Activated gamma-delta T cell treated with Interleukin-2 at 50 U/mL for 16 hours (primary cell): ENCODE measurements at regions not wholly inside any gene's neighbourhood (a gene's known extent, or its start where the extent isn't known, plus 50 kb on each side); places are given as distances from the start of the nearest gene placed in this dataset.
A peak's percentile ranks its signal among the peaks of the same experiment; 100 is the strongest.
"Not testable (repeated sequence)": the region's sequence is repeated elsewhere in the genome, so short reads cannot be mapped to it uniquely, and the experiment has no call there.

Experiments used
- DNase-seq: peaks from one replicate; pipeline ENCODE4 v3.0.0-alpha.2; 2020

GRCh38 chr20:59466107-59466815 is 138.1 kb upstream of the PHACTR3 start:
- no peak for DNase-seq

- no peak for DNase-seq
Measured at GRCh38 chr20:59468831-59469230, 135.5 kb upstream of the PHACTR3 start.

GRCh38 chr20:59469267-59470252 is 134.8 kb upstream of the PHACTR3 start:
- no peak for DNase-seq

GRCh38 chr20:59470521-59470920 is 133.8 kb upstream of the PHACTR3 start:
- no peak for DNase-seq

- DNase-seq: no peak
Measured at GRCh38 chr20:59471653-59472421, 132.5 kb upstream of the PHACTR3 start.

- no peak for DNase-seq
Measured at GRCh38 chr20:59473742-59474141, 130.6 kb upstream of the PHACTR3 start.

GRCh38 chr20:59481067-59481466 is 123.3 kb upstream of the PHACTR3 start:
- DNase-seq: no peak

GRCh38 chr20:59481477-59482018 is 122.8 kb upstream of the PHACTR3 start:
- DNase-seq: no peak

GRCh38 chr20:59482351-59483187 is 121.8 kb upstream of the PHACTR3 start:
- no peak for DNase-seq

GRCh38 chr20:59483481-59483880 is 120.9 kb upstream of the PHACTR3 start:
- no peak for DNase-seq

- no peak for DNase-seq
Measured at GRCh38 chr20:59484228-59484627, 120.1 kb upstream of the PHACTR3 start.

- DNase-seq: no peak
Measured at GRCh38 chr20:59485576-59486454, 118.5 kb upstream of the PHACTR3 start.

- DNase-seq: not testable (repeated sequence)
Measured at GRCh38 chr20:59488459-59488858, 115.9 kb upstream of the PHACTR3 start.

GRCh38 chr20:59490196-59491004 is 113.9 kb upstream of the PHACTR3 start:
- not testable (repeated sequence) for DNase-seq

GRCh38 chr20:59491884-59492283 is 112.5 kb upstream of the PHACTR3 start:
- DNase-seq: no peak

GRCh38 chr20:59493926-59494325 is 110.4 kb upstream of the PHACTR3 start:
- DNase-seq: no peak

GRCh38 chr20:59495166-59495565 is 109.2 kb upstream of the PHACTR3 start:
- no peak for DNase-seq

- peak; percentile 66 for DNase-seq
Measured at GRCh38 chr20:59495894-59496510, 108.3 kb upstream of the PHACTR3 start.

GRCh38 chr20:59498291-59498690 is 106.0 kb upstream of the PHACTR3 start:
- DNase-seq: no peak
